ENCODE measurements at regions not wholly inside any gene's neighbourhood (a gene's known extent, or its start where the extent isn't known, plus 50 kb on each side); places are given as distances from the start of the nearest gene placed in this dataset.

GRCh38 chr5:89129941-89130340, 247.0 kb upstream of the MEF2C start:
- no peak for DNase-seq

GRCh38 chr5:89128906-89129625, 246.1 kb upstream of the MEF2C start:
- no peak for DNase-seq

GRCh38 chr5:89128092-89128491, 245.1 kb upstream of the MEF2C start:
- DNase-seq = no peak

- no peak for DNase-seq
These were observed 244.2 kb upstream of the MEF2C start for GRCh38 chr5:89127191-89127590.

DNA sequence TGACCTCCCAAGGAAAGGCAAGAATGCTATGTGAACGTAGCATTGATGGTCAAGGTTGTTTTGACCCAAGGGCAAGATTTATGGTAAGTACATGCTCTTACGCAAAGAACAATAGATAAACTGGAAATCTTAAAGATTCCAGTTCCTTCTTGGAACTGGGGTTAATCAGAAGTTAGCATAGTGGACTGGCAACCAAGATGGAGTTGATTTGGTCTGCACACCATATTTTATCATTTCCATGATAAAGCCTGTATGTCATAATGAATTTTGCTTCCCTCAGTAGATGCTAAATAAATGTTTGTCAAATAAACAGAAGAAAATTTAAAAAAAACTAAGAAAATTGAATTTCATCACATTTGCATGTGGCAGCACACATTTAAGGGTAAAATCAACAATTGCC, 242.4 kb upstream of the MEF2C start:
- DNase-seq = no peak

DNA sequence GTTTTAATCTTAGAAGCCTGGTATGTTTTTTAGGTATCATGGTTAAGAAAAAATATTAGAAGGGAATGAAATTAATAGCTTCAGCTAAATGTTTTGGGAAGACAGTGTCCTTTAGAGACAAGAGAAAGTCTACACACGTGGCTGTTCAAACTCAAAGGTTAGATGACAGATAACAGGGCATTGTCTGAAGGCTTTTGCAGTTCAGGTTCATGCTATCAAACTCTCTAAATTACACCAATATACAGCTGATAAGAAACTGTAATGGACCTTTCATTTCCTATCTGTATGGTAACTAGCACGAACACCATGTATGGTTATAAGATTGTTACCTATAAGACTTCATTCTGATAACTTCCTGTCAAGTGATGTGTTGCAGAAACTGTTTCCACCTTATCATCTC, 240.6 kb upstream of the MEF2C start:
- DNase-seq = no peak

GRCh38 chr5:89120719-89121118, 237.7 kb upstream of the MEF2C start:
- DNase-seq = no peak

DNA sequence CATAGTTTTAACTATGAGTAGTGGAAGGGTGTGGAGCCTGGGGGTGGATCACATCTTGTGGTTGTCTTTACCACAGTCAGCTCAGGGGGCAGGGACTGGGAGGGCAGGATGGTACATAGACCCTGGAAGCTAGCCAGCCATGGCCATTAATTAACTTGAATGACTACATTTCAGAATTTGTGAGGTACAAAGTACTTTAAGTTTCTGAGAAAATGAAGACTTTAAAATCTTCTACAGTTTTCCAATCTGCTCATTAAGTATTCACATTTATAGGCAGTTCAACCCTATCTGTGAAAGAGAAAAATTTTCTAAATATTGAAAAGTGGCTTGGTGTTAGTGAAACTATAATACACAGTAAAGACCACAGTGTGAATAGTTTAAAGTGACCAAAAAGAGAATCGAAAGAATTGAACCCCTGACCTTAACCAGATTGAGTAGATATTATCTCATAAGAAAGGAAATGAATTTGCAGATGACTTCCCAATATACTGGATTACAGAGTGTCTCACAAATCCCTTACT, 234.2 kb upstream of the MEF2C start:
- DNase-seq = no peak

DNA sequence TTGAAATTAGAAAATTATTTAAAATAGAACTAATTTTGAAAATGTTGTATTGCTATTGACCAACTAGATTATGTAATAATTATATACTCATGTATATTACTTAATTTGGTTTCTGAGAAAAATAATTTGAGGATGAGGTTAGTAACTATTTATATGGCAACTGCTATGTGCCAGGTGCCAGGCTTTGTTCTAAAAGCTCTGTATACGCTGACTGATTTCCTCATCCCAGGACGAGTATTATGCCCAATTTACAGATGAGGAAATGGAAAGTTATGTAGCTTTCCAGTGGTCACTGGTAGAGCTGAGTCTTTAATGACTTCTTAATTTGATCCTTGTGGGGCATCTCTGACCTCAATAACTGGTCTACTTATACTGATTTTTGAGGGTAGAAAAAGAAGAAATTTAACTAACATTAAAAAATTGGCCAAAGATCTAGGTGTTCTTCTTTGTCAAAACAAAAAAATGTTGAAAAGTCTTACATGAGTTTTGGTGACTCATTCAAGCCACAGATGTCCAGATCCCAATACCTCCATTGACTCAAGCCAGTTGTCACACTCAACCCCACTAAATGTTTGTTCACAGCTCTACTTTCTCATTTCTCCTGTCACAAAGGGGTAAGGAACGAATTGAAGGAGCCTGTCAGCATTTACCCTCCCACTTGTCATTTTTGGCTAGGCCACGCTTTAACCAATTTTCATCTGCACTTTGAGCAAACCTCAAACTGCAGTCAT, 228.1 kb upstream of the MEF2C start:
- no peak for DNase-seq

- no peak for DNase-seq
These were observed 223.5 kb upstream of the MEF2C start for GRCh38 chr5:89106480-89106879.

- DNase-seq = no peak
These were observed 222.9 kb upstream of the MEF2C start for GRCh38 chr5:89105836-89106235.

- DNase-seq = no peak
These were observed 222.2 kb upstream of the MEF2C start for GRCh38 chr5:89105171-89105695.

- DNase-seq = no peak
These were observed 215.3 kb upstream of the MEF2C start for GRCh38 chr5:89098199-89098756.

DNA sequence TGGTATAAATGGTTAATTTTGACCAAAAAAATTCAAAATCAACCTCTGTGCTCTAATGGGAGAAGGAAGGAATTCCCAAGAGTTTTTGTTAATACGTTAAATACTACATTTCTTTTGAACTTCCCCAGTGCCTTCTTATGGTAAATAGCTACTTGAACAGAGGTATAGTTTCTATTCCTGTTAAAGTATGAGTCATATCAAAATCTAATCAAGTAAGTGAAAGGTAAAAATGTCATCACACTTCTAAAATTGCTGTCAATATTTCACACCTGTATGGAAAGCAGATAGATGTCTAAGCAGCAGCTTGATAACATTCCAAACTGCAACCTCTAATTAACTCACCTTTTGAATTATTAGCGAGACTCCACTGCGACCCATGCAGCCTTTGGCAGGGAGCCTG, 214.1 kb upstream of the MEF2C start:
- DNase-seq = no peak

DNA sequence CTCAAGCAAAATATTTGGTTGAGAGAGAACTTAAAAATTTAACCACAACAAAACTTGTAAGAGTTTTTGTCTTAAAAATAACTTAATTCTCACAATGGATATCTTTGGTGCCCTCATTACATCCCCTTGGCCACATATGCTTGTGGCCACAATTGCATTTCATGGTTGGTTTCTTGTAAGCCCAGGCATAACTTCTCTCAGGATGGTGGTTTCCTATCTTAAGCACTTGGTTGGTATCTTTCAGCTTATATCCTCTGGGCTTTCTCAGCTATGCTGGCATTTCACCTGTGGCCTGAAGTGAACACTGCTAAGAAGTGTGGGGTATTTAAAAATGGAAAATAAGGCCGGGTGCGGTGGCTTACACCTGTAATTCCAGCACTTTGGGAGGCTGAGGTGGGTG, 212.4 kb upstream of the MEF2C start:
- no peak for DNase-seq

GRCh38 chr5:89090037-89090436, 207.1 kb upstream of the MEF2C start:
- no peak for DNase-seq

DNA sequence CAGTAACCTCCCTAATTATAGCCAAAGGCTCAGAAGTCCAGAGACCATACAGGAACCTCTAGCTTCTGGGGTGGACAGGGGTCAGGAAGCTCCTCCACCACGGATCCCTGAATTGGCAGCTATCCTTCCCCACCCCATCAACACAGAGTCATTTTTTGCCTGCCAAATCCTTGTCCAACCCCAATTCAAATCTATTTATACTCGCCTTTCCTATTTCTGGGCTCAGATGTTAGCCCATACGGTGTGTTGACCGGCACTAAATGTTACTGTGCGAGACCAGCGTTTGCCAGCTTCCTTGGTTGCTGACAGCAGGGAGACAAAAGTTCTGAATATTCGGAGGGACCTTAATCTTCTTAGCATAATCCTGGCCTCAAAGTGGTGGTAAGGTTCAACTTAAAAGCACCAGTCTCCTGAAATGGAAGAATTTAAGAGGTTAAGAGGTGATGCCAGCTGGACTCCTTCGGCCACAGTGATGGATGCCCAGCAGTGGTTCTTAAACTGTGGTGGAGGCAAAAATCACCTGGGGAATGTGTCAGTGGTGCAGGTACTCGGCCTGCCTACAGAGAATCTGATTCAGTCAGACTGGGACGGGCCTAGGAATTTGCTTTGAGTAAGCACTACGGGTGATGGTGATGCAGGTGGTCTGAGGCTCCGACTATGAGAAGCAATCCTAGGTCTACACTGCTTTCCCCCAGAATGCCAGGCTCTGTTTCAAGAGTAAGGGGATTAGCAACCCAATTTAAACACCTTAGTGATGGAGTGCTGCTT, 204.8 kb upstream of the MEF2C start:
- no peak for DNase-seq

DNA sequence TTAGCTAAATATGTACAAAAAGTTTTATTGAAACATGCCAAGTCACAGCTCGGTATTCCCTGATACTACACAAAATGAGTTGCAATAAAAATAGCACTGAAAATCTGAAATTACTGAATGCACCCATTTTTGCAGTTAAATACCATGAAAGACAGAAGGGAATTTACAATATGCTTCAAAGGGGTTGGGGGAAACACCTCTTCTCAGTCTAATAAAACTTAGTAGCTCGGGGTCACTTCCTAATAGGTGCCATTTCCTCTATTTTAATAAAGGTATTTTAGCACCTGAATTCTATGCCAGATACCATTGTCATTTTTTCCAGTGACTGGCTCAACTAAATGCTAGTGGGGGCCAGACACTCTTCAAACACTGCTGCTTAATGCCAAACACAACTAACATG, 204.1 kb upstream of the MEF2C start:
- no peak for DNase-seq

- DNase-seq = no peak
These were observed 203.6 kb upstream of the MEF2C start for GRCh38 chr5:89086390-89087086.

GRCh38 chr5:89083791-89084190, 200.8 kb upstream of the MEF2C start:
- DNase-seq = no peak

GRCh38 chr5:89081360-89081759, 198.4 kb upstream of the MEF2C start:
- DNase-seq = no peak

Data from muscle of arm (tissue), 1 donor.